ENCODE measurements at regions not wholly inside any gene's neighbourhood (a gene's known extent, or its start where the extent isn't known, plus 50 kb on each side); places are given as distances from the start of the nearest gene placed in this dataset.

DNA sequence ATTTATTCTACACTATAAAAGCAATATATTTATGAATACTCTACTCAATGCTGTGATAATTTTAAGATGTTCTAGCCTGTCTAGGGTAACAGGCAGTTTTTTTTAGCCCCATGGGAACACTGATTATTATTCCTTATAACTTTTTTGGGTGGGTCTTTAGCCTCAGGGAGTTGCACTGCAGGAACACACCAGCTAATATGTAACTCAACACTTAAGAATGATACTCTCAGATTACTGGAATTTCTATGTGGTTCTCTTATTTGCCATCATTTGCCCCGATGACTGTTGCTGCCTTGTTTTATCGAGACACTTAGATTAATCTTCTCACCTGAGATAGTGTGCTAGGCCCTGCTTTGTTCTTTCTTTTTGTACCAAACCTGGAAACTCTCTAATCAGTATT lies 396.9 kb upstream of the SLITRK1 start:
- TF ChIP-seq CTCF (IDR thresholded peaks at IDR 0.05) = no peak
- H3K9me3 ChIP-seq = no peaks in the 10 kb centered on the region
- H3K36me3 ChIP-seq = no peaks in the 10 kb centered on the region
- H3K27me3 ChIP-seq (ENCODE audit: low read depth) = no peaks in the 10 kb centered on the region
- H3K27ac ChIP-seq = no peak overlapping the region
- DNase-seq = no peak
- intact Hi-C loops (cut with DNase I) = no loop called here
- H3K4me3 ChIP-seq = no peak overlapping the region
- H3K4me1 ChIP-seq = no peaks in the 10 kb centered on the region
- ATAC-seq = no peak

- Histone ChIP-seq H3K27ac (no peak overlapping the region), H3K9me3 (no peaks in the 10 kb centered on the region), H3K27me3 (ENCODE audit: low read depth) (no peaks in the 10 kb centered on the region), H3K4me3 (no peak overlapping the region), H3K4me1 (no peaks in the 10 kb centered on the region), H3K36me3 (no peaks in the 10 kb centered on the region)
- intact Hi-C loops (cut with DNase I) = no loop called here
- no peak for TF ChIP-seq CTCF (IDR thresholded peaks at IDR 0.05)
- no peak for DNase-seq
- no peak for ATAC-seq
Observed at GRCh38 chr13:84272877-84273562, 390.7 kb upstream of the SLITRK1 start.

DNA sequence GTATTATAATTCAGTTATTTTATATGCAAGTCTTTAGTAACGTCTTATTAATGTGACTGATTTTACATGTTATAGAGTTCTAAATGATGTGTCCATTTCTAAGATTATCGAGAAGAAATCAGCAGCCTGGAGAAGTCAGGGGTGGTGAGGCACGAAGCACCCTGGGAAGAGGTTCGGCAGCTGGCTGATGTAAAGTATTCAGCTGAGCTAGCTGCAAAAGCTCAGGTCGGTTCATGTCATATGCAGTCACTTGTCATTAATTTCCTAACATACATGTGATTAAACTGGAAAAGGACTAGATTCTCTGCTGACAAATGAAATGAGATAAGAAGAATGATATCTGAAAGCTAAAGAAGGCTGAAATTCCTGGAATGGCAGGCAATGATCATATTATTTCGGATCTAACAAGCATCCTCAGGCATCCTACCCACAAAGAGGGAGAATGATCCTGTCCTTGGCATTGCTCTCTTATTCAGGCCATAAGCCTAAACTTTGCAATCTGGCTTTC lies 383.0 kb upstream of the SLITRK1 start:
- no peaks in the 10 kb centered on the region for H3K9me3 ChIP-seq
- no peak for ATAC-seq
- no peak for DNase-seq
- no peak for TF ChIP-seq CTCF (IDR thresholded peaks at IDR 0.05)
- H3K36me3 ChIP-seq = no peaks in the 10 kb centered on the region
- H3K4me1 ChIP-seq = no peaks in the 10 kb centered on the region
- no peak overlapping the region for H3K4me3 ChIP-seq
- intact Hi-C loops (cut with DNase I) = no loop called here
- H3K27ac ChIP-seq = no peak overlapping the region
- no peaks in the 10 kb centered on the region for H3K27me3 ChIP-seq (ENCODE audit: low read depth)

GRCh38 chr13:84263354-84264069 lies 381.2 kb upstream of the SLITRK1 start:
- TF ChIP-seq CTCF (IDR thresholded peaks at IDR 0.05) = no peak
- ATAC-seq (no peak), DNase-seq (no peak)
- Histone ChIP-seq H3K27ac (no peak overlapping the region), H3K9me3 (no peaks in the 10 kb centered on the region), H3K4me3 (no peak overlapping the region), H3K36me3 (no peaks in the 10 kb centered on the region), H3K27me3 (ENCODE audit: low read depth) (no peaks in the 10 kb centered on the region), H3K4me1 (no peaks in the 10 kb centered on the region)
- intact Hi-C loops (cut with DNase I) = no loop called here

- Histone ChIP-seq H3K36me3 (no peaks in the 10 kb centered on the region), H3K27ac (no peak overlapping the region), H3K9me3 (no peaks in the 10 kb centered on the region), H3K4me3 (no peak overlapping the region), H3K4me1 (no peaks in the 10 kb centered on the region), H3K27me3 (ENCODE audit: low read depth) (no peaks in the 10 kb centered on the region)
- TF ChIP-seq CTCF (IDR thresholded peaks at IDR 0.05) = no peak
- intact Hi-C loops (cut with DNase I) = no loop called here
- ATAC-seq (no peak), DNase-seq (no peak)
Observed at GRCh38 chr13:84255226-84255797, 373.0 kb upstream of the SLITRK1 start.
